DND-41 (cell line): ENCODE measurements at regions not wholly inside any gene's neighbourhood (a gene's known extent, or its start where the extent isn't known, plus 50 kb on each side); places are given as distances from the start of the nearest gene placed in this dataset.

Experiments used
- EZH2 ChIP-seq: IDR thresholded peaks from 3 replicates; pipeline ENCODE4 v1.6.1; 2012; ENCODE audit warnings: borderline replicate concordance, low read depth, mild to moderate bottlenecking, moderate library complexity, low read length, inconsistent platforms; ENCODE audit not compliant: severe bottlenecking
- TF ChIP-seq, protein P1 (sequence below): IDR thresholded peaks from 2 replicates; pipeline ENCODE4 v1.5.1; 2012; ENCODE audit warnings: borderline replicate concordance, low read length, moderate library complexity, mild to moderate bottlenecking; ENCODE audit not compliant: poor library complexity, severe bottlenecking; ENCODE audit errors: extremely low read depth

DNA sequence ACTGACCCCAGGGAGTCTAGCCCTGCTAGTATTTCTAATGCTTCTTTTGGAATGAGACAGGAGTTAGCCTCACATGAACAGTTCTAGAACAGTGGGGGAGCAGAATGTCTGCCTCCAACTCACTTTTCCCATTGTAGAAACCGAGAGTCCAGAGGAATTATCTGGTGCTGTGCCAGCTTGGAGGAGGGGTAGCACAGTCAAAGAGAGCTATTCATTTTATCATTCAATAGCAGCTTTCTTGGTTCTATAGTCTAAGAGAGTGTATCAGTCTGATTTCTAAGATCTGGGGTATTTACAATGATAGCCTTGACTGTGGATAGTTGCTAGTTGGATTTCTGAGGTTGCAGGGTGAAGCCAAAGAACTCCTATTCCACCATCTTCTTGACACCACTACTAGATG is 448.2 kb downstream of the RFPL4B start:
- TF ChIP-seq, protein P1, sequence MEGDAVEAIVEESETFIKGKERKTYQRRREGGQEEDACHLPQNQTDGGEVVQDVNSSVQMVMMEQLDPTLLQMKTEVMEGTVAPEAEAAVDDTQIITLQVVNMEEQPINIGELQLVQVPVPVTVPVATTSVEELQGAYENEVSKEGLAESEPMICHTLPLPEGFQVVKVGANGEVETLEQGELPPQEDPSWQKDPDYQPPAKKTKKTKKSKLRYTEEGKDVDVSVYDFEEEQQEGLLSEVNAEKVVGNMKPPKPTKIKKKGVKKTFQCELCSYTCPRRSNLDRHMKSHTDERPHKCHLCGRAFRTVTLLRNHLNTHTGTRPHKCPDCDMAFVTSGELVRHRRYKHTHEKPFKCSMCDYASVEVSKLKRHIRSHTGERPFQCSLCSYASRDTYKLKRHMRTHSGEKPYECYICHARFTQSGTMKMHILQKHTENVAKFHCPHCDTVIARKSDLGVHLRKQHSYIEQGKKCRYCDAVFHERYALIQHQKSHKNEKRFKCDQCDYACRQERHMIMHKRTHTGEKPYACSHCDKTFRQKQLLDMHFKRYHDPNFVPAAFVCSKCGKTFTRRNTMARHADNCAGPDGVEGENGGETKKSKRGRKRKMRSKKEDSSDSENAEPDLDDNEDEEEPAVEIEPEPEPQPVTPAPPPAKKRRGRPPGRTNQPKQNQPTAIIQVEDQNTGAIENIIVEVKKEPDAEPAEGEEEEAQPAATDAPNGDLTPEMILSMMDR: no peak
- TF ChIP-seq EZH2: no peak
